Gastroesophageal sphincter (tissue), 3 donors: ENCODE measurements at regions not wholly inside any gene's neighbourhood (a gene's known extent, or its start where the extent isn't known, plus 50 kb on each side); places are given as distances from the start of the nearest gene placed in this dataset.

Source experiments
- EP300 ChIP-seq: sonication (generic); formaldehyde crosslinking; IDR thresholded peaks from one replicate; pipeline ENCODE4 v1.6.1; 2017; ENCODE audit warnings: antibody characterized with exemption, mild to moderate bottlenecking
- POLR2A ChIP-seq, 2 donors: fragments of 450-650 bp; IDR thresholded peaks; one replicate each; pipeline ENCODE4 v1.6.1; 2017; ENCODE audit warnings: antibody characterized with exemption in 2 of 2, mild to moderate bottlenecking in 2 of 2, moderate library complexity in 1 of 2
- POLR2AphosphoS5 ChIP-seq: sonication (generic); formaldehyde crosslinking; IDR thresholded peaks from one replicate; pipeline ENCODE4 v1.6.1; 2017; ENCODE audit warnings: antibody characterized with exemption
- TF ChIP-seq, protein P1 (sequence below), 4 experiments: fragments of 200-600 bp in 2 of 4; fragments of 450-650 bp in 2 of 4; sonication (generic) in 1 of 4; IDR thresholded peaks; one replicate each; pipeline ENCODE4 v1.5.1; 2017 to 2019; ENCODE audit warnings: antibody characterized with exemption in 4 of 4, mild to moderate bottlenecking in 2 of 4, moderate library complexity in 2 of 4

- TF ChIP-seq, protein P1, sequence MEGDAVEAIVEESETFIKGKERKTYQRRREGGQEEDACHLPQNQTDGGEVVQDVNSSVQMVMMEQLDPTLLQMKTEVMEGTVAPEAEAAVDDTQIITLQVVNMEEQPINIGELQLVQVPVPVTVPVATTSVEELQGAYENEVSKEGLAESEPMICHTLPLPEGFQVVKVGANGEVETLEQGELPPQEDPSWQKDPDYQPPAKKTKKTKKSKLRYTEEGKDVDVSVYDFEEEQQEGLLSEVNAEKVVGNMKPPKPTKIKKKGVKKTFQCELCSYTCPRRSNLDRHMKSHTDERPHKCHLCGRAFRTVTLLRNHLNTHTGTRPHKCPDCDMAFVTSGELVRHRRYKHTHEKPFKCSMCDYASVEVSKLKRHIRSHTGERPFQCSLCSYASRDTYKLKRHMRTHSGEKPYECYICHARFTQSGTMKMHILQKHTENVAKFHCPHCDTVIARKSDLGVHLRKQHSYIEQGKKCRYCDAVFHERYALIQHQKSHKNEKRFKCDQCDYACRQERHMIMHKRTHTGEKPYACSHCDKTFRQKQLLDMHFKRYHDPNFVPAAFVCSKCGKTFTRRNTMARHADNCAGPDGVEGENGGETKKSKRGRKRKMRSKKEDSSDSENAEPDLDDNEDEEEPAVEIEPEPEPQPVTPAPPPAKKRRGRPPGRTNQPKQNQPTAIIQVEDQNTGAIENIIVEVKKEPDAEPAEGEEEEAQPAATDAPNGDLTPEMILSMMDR (IDR thresholded peaks at IDR 0.05), result no peak
- TF ChIP-seq POLR2A (IDR thresholded peaks at IDR 0.05) (no peak), EP300 (no peak), POLR2AphosphoS5 (no peak)
Observed at GRCh38 chr15:94057305-94057704, 174.1 kb upstream of the MCTP2 start.
